ENCODE measurements at regions not wholly inside any gene's neighbourhood (a gene's known extent, or its start where the extent isn't known, plus 50 kb on each side); places are given as distances from the start of the nearest gene placed in this dataset.

- Histone ChIP-seq H3K4me2 (ENCODE audit: insufficient read depth in 1 of 2, low read depth in 2 of 2, low read length in 2 of 2) (no peak overlapping the region), H3K9ac (replicated peaks in 1 of 4; ENCODE audit: extremely low read depth in 1 of 4, low read depth in 3 of 4, low read length in 3 of 4) (no peak overlapping the region), H3K4me3 (ENCODE audit: extremely low read depth in 1 of 4, insufficient read depth in 2 of 4, low read depth in 3 of 4, low read length in 4 of 4) (no peak overlapping the region), H3K56ac (replicated peaks; ENCODE audit: insufficient read length, low read depth, low read length) (no peak overlapping the region), H4K5ac (ENCODE audit: insufficient read length, low read depth, low read length) (no peak overlapping the region), H2AFZ (ENCODE audit: low read length) (no peak overlapping the region), H3K79me2 (ENCODE audit: control insufficient read depth in 1 of 2, insufficient read depth in 2 of 2, low read length in 2 of 2) (no peaks in the 10 kb centered on the region), H2BK120ac (replicated peaks; ENCODE audit: low read depth, low read length) (no peak overlapping the region), H3K4ac (replicated peaks; ENCODE audit: insufficient read length, low read depth, low read length) (no peak overlapping the region), H2BK5ac (ENCODE audit: low read depth, low read length) (no peak overlapping the region), H3K23ac (ENCODE audit: insufficient read length) (no peak overlapping the region), H3K36me3 (ENCODE audit: control insufficient read depth in 2 of 4, insufficient read depth in 4 of 4, low read length in 3 of 4) (no peaks in the 10 kb centered on the region), H2BK15ac (ENCODE audit: low read length) (no peak overlapping the region), H2BK20ac (ENCODE audit: low read length) (no peak overlapping the region), H2AK5ac (ENCODE audit: low read depth, low read length) (no peak overlapping the region), H3K14ac (ENCODE audit: insufficient read length) (no peak overlapping the region), H3K27me3 (replicated peaks in 1 of 4; ENCODE audit: control insufficient read depth in 3 of 4, extremely low read depth in 1 of 4, insufficient read depth in 3 of 4, low read length in 3 of 4) (no peaks in the 10 kb centered on the region), H4K20me1 (replicated peaks in 1 of 2; ENCODE audit: control insufficient read depth in 1 of 2, insufficient read depth in 2 of 2, low read length in 2 of 2) (peaks cover 0 to 2% of the 10 kb centered on the region in 2 experiments), H4K8ac (ENCODE audit: extremely low read depth, insufficient read depth, low read length) (no peak overlapping the region), H3K9me3 (ENCODE audit: insufficient read depth in 2 of 2, low read depth in 1 of 2, low read length in 1 of 2) (no peaks in the 10 kb centered on the region), H3K18ac (ENCODE audit: extremely low read depth, low read length) (no peak overlapping the region), H3K27ac (ENCODE audit: low read depth, low read length) (no peak overlapping the region), H3K4me1 (replicated peaks in 1 of 4; ENCODE audit: control insufficient read depth in 3 of 4, insufficient read depth in 4 of 4, low read length in 3 of 4) (peaks cover 0 to 4% (median 1%) of the 10 kb centered on the region in 4 experiments; a peak in 1 of 7 replicates), H4K91ac (replicated peaks; ENCODE audit: insufficient read length, low read length) (no peak overlapping the region), H3K23me2 (ENCODE audit: low read depth, low read length) (no peaks in the 10 kb centered on the region), H2BK12ac (ENCODE audit: low read depth, low read length) (no peak overlapping the region), H3K79me1 (ENCODE audit: low read depth, low read length) (no peaks in the 10 kb centered on the region)
- WGBS, 2 experiments (ENCODE audit: extremely low coverage in 1 of 2, insufficient coverage in 1 of 2, insufficient read length in 1 of 2, insufficient replicate concordance in 2 of 2, low coverage in 1 of 2, low lambda C conversion rate in 2 of 2, missing lambda C conversion rate in 1 of 2), result 93% methylated on average over 3 of the region's 3 CpGs; no CpG with 5 or more reads in 1 of the 2 experiments
- ChIA-PET POLR2A (ENCODE audit: partially characterized antibody) (interaction anchor here (0.6 kb wide), 1 partner anchor 1270 kb away, joined by 3 read pairs; no protein-coding TSS in a partner anchor), CTCF (ENCODE audit: partially characterized antibody) (interaction anchor here (0.6 kb wide), 1 partner anchor 124 kb away, joined by 3 read pairs; no protein-coding TSS in a partner anchor)
- no peak for TF ChIP-seq SAP30 (IDR thresholded peaks at IDR 0.05; ENCODE audit: insufficient read depth, insufficient replicate concordance, low read length)
- TF ChIP-seq E2F6 (IDR thresholded peaks at IDR 0.05), result no peak
- TF ChIP-seq SP2 (IDR thresholded peaks at IDR 0.05; ENCODE audit: low read length), result no peak
- TF ChIP-seq RFX5 (IDR thresholded peaks at IDR 0.05; ENCODE audit: borderline replicate concordance, low read depth, low read length), result no peak
- no peak for TF ChIP-seq SIRT6 (IDR thresholded peaks at IDR 0.05; ENCODE audit: low read length)
- no peak for TF ChIP-seq FOSL1 (IDR thresholded peaks at IDR 0.05; ENCODE audit: insufficient read depth, low read depth, low read length)
- TF ChIP-seq SUZ12 (IDR thresholded peaks at IDR 0.05; ENCODE audit: low read length), result no peak
- TF ChIP-seq RNF2 (IDR thresholded peaks at IDR 0.05; ENCODE audit: borderline replicate concordance, low read depth, low read length, missing control alignments, poor library complexity, severe bottlenecking), result no peak
- TF ChIP-seq CREB1 (IDR thresholded peaks at IDR 0.05), result no peak
- TF ChIP-seq EGR1 (IDR thresholded peaks at IDR 0.05; ENCODE audit: borderline replicate concordance, low read depth, low read length), result no peak
- no peak for TF ChIP-seq HDAC6 (IDR thresholded peaks at IDR 0.05; ENCODE audit: low read depth, low read length)
- TF ChIP-seq SP4 (IDR thresholded peaks at IDR 0.05; ENCODE audit: low read length), result no peak
- no peak for TF ChIP-seq BRCA1 (IDR thresholded peaks at IDR 0.05; ENCODE audit: low read depth, low read length)
- TF ChIP-seq POLR2A (IDR thresholded peaks at IDR 0.05; ENCODE audit: control extremely low read depth in 1 of 2, low read depth in 2 of 2, low read length in 2 of 2), result no peak
- FAIRE-seq (no peak), DNase-seq (ENCODE audit: low read depth in 1 of 2, low spot score in 2 of 2) (no peak)
Observed at GRCh38 chr9:3014178-3014577, 170.3 kb upstream of the PUM3 start.
